GM23338 (cell line): ENCODE measurements at regions not wholly inside any gene's neighbourhood (a gene's known extent, or its start where the extent isn't known, plus 50 kb on each side); places are given as distances from the start of the nearest gene placed in this dataset.

Source experiments
- ATAC-seq: fragments of 200-7000 bp; cut with Tn5 transposase; 3 replicates; pipeline ENCODE4 v1.9.1; 2020
- DNase-seq: peaks from one replicate; pipeline ENCODE4 v3.0.0-alpha.2; 2015; ENCODE audit warnings: low spot score
- H2AFZ ChIP-seq: fragments of 200-600 bp; sonication (generic); 2 replicates; pipeline ENCODE4 v1.8.0; 2016; ENCODE audit warnings: antibody characterized with exemption, mild to moderate bottlenecking, moderate library complexity
- H3F3A ChIP-seq: fragments of 200-600 bp; sonication (generic); replicated peaks from 2 replicates; pipeline ENCODE4 v1.8.0; 2017; ENCODE audit warnings: antibody characterized with exemption, mixed run types, low read depth
- H3K27ac ChIP-seq: fragments of 200-600 bp; sonication (generic); 2 replicates; pipeline ENCODE4 v1.6.1; 2016; ENCODE audit warnings: low read depth
- H3K27me3 ChIP-seq: fragments of 200-600 bp; sonication (generic); 2 replicates; pipeline ENCODE4 v1.8.0; 2016; ENCODE audit warnings: mild to moderate bottlenecking, mixed run types, moderate library complexity; ENCODE audit not compliant: insufficient read depth
- H3K36me3 ChIP-seq: fragments of 200-600 bp; sonication (generic); 2 replicates; pipeline ENCODE4 v1.8.0; 2016; ENCODE audit warnings: mild to moderate bottlenecking; ENCODE audit not compliant: insufficient read depth
- H3K4me1 ChIP-seq: fragments of 200-600 bp; sonication (generic); 2 replicates; pipeline ENCODE4 v1.8.0; 2016; ENCODE audit warnings: mild to moderate bottlenecking, moderate library complexity; ENCODE audit not compliant: insufficient read depth
- H3K4me2 ChIP-seq: fragments of 200-600 bp; sonication (generic); 2 replicates; pipeline ENCODE4 v1.7.1; 2017; ENCODE audit warnings: mixed run types
- H3K4me3 ChIP-seq: fragments of 200-600 bp; sonication (generic); 2 replicates; pipeline ENCODE4 v1.6.1; 2016; ENCODE audit warnings: mixed run types
- H3K79me2 ChIP-seq: fragments of 200-600 bp; sonication (generic); replicated peaks from 2 replicates; pipeline ENCODE4 v1.8.0; 2017; ENCODE audit warnings: mild to moderate bottlenecking; ENCODE audit not compliant: insufficient read depth
- H3K9me2 ChIP-seq: fragments of 200-600 bp; sonication (generic); 2 replicates; pipeline ENCODE4 v1.8.0; 2017; ENCODE audit not compliant: insufficient read depth
- H4K20me1 ChIP-seq: fragments of 200-600 bp; sonication (generic); replicated peaks from 2 replicates; pipeline ENCODE4 v1.8.0; 2017; ENCODE audit warnings: mild to moderate bottlenecking; ENCODE audit not compliant: insufficient read depth
- H3K27ac Mint-ChIP-seq: 2 replicates; pipeline ENCODE4 v1.8.0; 2020; ENCODE audit warnings: inconsistent platforms, mild to moderate bottlenecking, moderate library complexity, mixed read lengths
- H3K27me3 Mint-ChIP-seq: 3 replicates; pipeline ENCODE4 v1.8.0; 2022; ENCODE audit warnings: low read depth, mild to moderate bottlenecking, moderate library complexity, mixed read lengths, inconsistent platforms; ENCODE audit not compliant: insufficient read depth, poor library complexity
- H3K36me3 Mint-ChIP-seq: 3 replicates; pipeline ENCODE4 v1.8.0; 2021; ENCODE audit warnings: low read depth, mild to moderate bottlenecking, inconsistent platforms, moderate library complexity, mixed read lengths
- H3K4me1 Mint-ChIP-seq: 3 replicates; pipeline ENCODE4 v1.8.0; 2020; ENCODE audit warnings: mild to moderate bottlenecking, inconsistent platforms, mixed read lengths
- H3K4me3 Mint-ChIP-seq: 3 replicates; pipeline ENCODE4 v1.8.0; 2021; ENCODE audit warnings: moderate library complexity, mild to moderate bottlenecking, inconsistent platforms, mixed read lengths
- H3K9me3 Mint-ChIP-seq: 3 replicates; pipeline ENCODE4 v1.8.0; 2020; ENCODE audit warnings: moderate library complexity, mild to moderate bottlenecking, inconsistent platforms, mixed read lengths
- CREB1 ChIP-seq: fragments of 250-450 bp; sonication (Bioruptor Pico); IDR thresholded peaks from 2 replicates; pipeline ENCODE4 v1.5.0; 2020; ENCODE audit warnings: low read depth, mild to moderate bottlenecking, moderate library complexity
- CTCF ChIP-seq, 2 experiments: fragments of 200-600 bp in 1 of 2; sonication (generic) in 1 of 2; conservative IDR thresholded peaks; 2 replicates each; pipeline versions ENCODE4 v1.5.1 to v1.6.1; 2016 to 2017; ENCODE audit warnings: antibody characterized with exemption in 2 of 2, low read depth in 2 of 2, mild to moderate bottlenecking in 2 of 2, moderate library complexity in 1 of 2
- ETS1 ChIP-seq: IDR thresholded peaks from 2 replicates; pipeline ENCODE4 v1.6.1; 2016; ENCODE audit warnings: antibody characterized with exemption
- EZH2 ChIP-seq: fragments of 200-600 bp; sonication (generic); IDR thresholded peaks from one replicate; pipeline ENCODE4 v1.8.0; 2017; ENCODE audit warnings: antibody characterized with exemption, mild to moderate bottlenecking, low read depth; ENCODE audit not compliant: unreplicated experiment
- EZH2phosphoT487 ChIP-seq: fragments of 200-600 bp; sonication (generic); IDR thresholded peaks from one replicate; pipeline ENCODE4 v1.8.1; 2018; ENCODE audit warnings: antibody characterized with exemption; ENCODE audit not compliant: unreplicated experiment
- JUNB ChIP-seq: IDR thresholded peaks from one replicate; pipeline ENCODE4 v1.6.1; 2016; ENCODE audit warnings: antibody characterized with exemption; ENCODE audit not compliant: unreplicated experiment
- POLR2AphosphoS5 ChIP-seq: IDR thresholded peaks from 2 replicates; pipeline ENCODE4 v1.6.1; 2016; ENCODE audit warnings: antibody characterized with exemption, low read depth
- REST ChIP-seq: IDR thresholded peaks from one replicate; pipeline ENCODE4 v1.6.1; 2018; ENCODE audit warnings: antibody characterized with exemption; ENCODE audit not compliant: unreplicated experiment
- ZNF114 ChIP-seq: fragments of 250-450 bp; sonication (Bioruptor Pico); IDR thresholded peaks from 2 replicates; pipeline ENCODE4 v1.5.0; 2020; ENCODE audit warnings: mild to moderate bottlenecking, moderate library complexity
- ZNF462 ChIP-seq: fragments of 250-450 bp; sonication (Bioruptor Pico); IDR thresholded peaks from 2 replicates; pipeline ENCODE4 v1.5.0; 2020; ENCODE audit warnings: mild to moderate bottlenecking, moderate library complexity

GRCh38 chr3:80655216-80655615, 887.4 kb upstream of the ROBO1 start:
- Histone ChIP-seq H3K9me2 (peaks cover 6% of the 10 kb centered on the region; the same call in 1 of the 2 replicates), H3K27me3 (no peaks in the 10 kb centered on the region), H2AFZ (no peak overlapping the region), H3K4me3 (no peak overlapping the region), H3K4me1 (no peaks in the 10 kb centered on the region), H3K36me3 (no peaks in the 10 kb centered on the region), H3K27ac (no peak overlapping the region), H4K20me1 (no peaks in the 10 kb centered on the region), H3K4me2 (no peak overlapping the region), H3K79me2 (no peaks in the 10 kb centered on the region), H3F3A (no peaks in the 10 kb centered on the region)
- Mint-ChIP-seq H3K4me3 (no peak overlapping the region), H3K4me1 (no peaks in the 10 kb centered on the region), H3K27me3 (peaks cover 5% of the 10 kb centered on the region), H3K36me3 (peaks cover 23% of the 10 kb centered on the region), H3K27ac (no peak overlapping the region), H3K9me3 (peaks cover 27% of the 10 kb centered on the region)
- DNase-seq (no peak), ATAC-seq (no peak)
- TF ChIP-seq REST (no peak), EZH2 (no peak), CREB1 (no peak), ETS1 (no peak), POLR2AphosphoS5 (no peak), EZH2phosphoT487 (no peak), CTCF (conservative IDR thresholded peaks at IDR 0.05; ENCODE audit: low read depth in 2 of 2) (no peak), ZNF462 (no peak), ZNF114 (CRISPR knock-in tag) (no peak), JUNB (no peak)
